Thyroid gland (tissue), 4 donors: ENCODE measurements at regions not wholly inside any gene's neighbourhood (a gene's known extent, or its start where the extent isn't known, plus 50 kb on each side); places are given as distances from the start of the nearest gene placed in this dataset.

Source experiments
- POLR2A ChIP-seq, 2 donors: fragments of 450-650 bp; IDR thresholded peaks; one replicate each; pipeline ENCODE4 v1.6.1; 2017; ENCODE audit warnings: antibody characterized with exemption in 2 of 2, mild to moderate bottlenecking in 2 of 2, moderate library complexity in 1 of 2
- TF ChIP-seq, protein P1 (sequence below), 6 experiments: fragments of 200-600 bp in 3 of 6; fragments of 450-650 bp in 3 of 6; sonication (generic) in 3 of 6; IDR thresholded peaks; one replicate each; pipeline ENCODE4 v1.5.1; 2016 to 2019; ENCODE audit warnings: antibody characterized with exemption in 6 of 6, mild to moderate bottlenecking in 2 of 6, inconsistent platforms in 1 of 6, moderate library complexity in 1 of 6

DNA sequence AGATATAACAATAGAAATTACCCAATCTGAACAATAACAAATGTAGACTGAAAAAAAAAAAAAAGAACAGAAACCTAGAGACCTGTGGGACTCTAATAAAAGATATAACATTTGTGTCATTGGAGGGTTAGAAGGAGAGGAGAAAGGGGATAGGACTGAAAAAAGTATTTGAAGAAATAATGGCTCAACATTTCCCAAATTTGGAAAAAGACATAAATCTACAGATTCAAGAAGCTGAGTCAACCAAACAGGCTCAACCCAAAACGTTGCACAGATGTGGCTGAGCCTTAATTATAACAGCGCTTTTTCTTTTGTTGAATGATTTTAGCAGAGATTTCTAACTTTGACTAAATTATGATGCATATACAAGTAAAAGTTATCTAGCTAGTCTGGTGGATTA lies 131.3 kb downstream of the TMTC3 start:
- TF ChIP-seq, protein P1, sequence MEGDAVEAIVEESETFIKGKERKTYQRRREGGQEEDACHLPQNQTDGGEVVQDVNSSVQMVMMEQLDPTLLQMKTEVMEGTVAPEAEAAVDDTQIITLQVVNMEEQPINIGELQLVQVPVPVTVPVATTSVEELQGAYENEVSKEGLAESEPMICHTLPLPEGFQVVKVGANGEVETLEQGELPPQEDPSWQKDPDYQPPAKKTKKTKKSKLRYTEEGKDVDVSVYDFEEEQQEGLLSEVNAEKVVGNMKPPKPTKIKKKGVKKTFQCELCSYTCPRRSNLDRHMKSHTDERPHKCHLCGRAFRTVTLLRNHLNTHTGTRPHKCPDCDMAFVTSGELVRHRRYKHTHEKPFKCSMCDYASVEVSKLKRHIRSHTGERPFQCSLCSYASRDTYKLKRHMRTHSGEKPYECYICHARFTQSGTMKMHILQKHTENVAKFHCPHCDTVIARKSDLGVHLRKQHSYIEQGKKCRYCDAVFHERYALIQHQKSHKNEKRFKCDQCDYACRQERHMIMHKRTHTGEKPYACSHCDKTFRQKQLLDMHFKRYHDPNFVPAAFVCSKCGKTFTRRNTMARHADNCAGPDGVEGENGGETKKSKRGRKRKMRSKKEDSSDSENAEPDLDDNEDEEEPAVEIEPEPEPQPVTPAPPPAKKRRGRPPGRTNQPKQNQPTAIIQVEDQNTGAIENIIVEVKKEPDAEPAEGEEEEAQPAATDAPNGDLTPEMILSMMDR (IDR thresholded peaks at IDR 0.05): no peak
- TF ChIP-seq POLR2A (IDR thresholded peaks at IDR 0.05): no peak
